Tibial nerve (tissue), 4 donors: ENCODE measurements at regions not wholly inside any gene's neighbourhood (a gene's known extent, or its start where the extent isn't known, plus 50 kb on each side); places are given as distances from the start of the nearest gene placed in this dataset.
"Not testable (repeated sequence)": the region's sequence is repeated elsewhere in the genome, so short reads cannot be mapped to it uniquely, and the experiment has no call there.

Experiments
- DNase-seq, 2 donors: peaks; one replicate each; pipeline ENCODE4 v3.0.0-alpha.2; 2019; ENCODE audit warnings: low spot score in 2 of 2
- H3K27ac ChIP-seq, 4 donors: fragments of 200-600 bp; sonication (generic) in 3 of 4; one replicate each; pipeline ENCODE4 v1.5.1; 2017 to 2019; ENCODE audit warnings: mild to moderate bottlenecking in 1 of 4
- H3K27me3 ChIP-seq, 2 donors: fragments of 200-600 bp; sonication (generic) in 1 of 2; one replicate each; pipeline versions ENCODE4 v1.5.1 to v1.6.0; 2017 to 2019
- H3K36me3 ChIP-seq, 3 donors: fragments of 200-600 bp; sonication (generic); one replicate each; pipeline ENCODE4 v1.5.1; 2018 to 2019
- H3K4me1 ChIP-seq, 4 donors: fragments of 200-600 bp; sonication (generic) in 3 of 4; one replicate each; pipeline ENCODE4 v1.5.1; 2017 to 2019
- H3K4me3 ChIP-seq, 4 donors: fragments of 200-600 bp; sonication (generic) in 3 of 4; one replicate each; pipeline ENCODE4 v1.5.1; 2017 to 2019; ENCODE audit warnings: mild to moderate bottlenecking in 1 of 4, moderate library complexity in 1 of 4
- H3K9me3 ChIP-seq, 4 donors: fragments of 200-600 bp; sonication (generic) in 3 of 4; one replicate each; pipeline ENCODE4 v1.5.1; 2017 to 2019
- EP300 ChIP-seq, 2 donors: sonication (generic); formaldehyde crosslinking; IDR thresholded peaks; one replicate each; pipeline ENCODE4 v1.6.1; 2017; ENCODE audit warnings: antibody characterized with exemption in 2 of 2, mild to moderate bottlenecking in 1 of 2
- POLR2A ChIP-seq, 2 donors: fragments of 450-650 bp; IDR thresholded peaks; one replicate each; pipeline ENCODE4 v1.6.1; 2017; ENCODE audit warnings: antibody characterized with exemption in 2 of 2, mild to moderate bottlenecking in 2 of 2, moderate library complexity in 2 of 2
- WGBS, 2 donors: methylation state at CpG; one replicate each; pipeline ENCODE4 v1.1.5; 2018; 5-methylcytosine and 5-hydroxymethylcytosine counted together
- TF ChIP-seq, protein P1 (sequence below), 5 experiments: fragments of 200-600 bp in 3 of 5; fragments of 450-650 bp in 2 of 5; sonication (generic) in 3 of 5; IDR thresholded peaks; one replicate each; pipeline ENCODE4 v1.5.1; 2016 to 2019; ENCODE audit warnings: antibody characterized with exemption in 5 of 5, mild to moderate bottlenecking in 3 of 5, moderate library complexity in 2 of 5

DNA sequence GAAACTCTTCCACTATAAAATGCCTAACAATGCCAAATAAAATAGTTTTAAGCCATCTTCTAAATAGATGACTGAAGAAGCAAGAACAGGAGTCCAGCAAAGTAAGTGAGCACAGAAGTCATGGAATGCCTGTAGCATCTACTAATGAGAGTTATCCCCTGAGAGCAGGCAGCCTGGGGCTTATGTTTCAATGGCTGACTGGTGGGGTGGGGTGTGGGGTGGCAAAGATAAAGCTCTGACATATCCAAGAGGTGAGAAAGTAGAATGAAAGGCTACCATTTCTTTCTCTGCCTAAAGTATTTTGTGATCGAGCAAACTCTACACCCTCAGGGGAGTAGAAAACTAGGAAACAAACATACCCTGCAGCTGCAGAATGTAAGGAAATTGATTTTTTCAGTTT lies 348.8 kb downstream of the TFAP2B start:
- Histone ChIP-seq H3K27me3 (no peaks in the 10 kb centered on the region), H3K9me3 (peaks cover 0 to 10% (median 3%) of the 10 kb centered on the region in 4 donors), H3K4me1 (no peaks in the 10 kb centered on the region), H3K36me3 (no peaks in the 10 kb centered on the region), H3K4me3 (no peak overlapping the region), H3K27ac (no peak overlapping the region)
- no peak for DNase-seq
- TF ChIP-seq, protein P1, sequence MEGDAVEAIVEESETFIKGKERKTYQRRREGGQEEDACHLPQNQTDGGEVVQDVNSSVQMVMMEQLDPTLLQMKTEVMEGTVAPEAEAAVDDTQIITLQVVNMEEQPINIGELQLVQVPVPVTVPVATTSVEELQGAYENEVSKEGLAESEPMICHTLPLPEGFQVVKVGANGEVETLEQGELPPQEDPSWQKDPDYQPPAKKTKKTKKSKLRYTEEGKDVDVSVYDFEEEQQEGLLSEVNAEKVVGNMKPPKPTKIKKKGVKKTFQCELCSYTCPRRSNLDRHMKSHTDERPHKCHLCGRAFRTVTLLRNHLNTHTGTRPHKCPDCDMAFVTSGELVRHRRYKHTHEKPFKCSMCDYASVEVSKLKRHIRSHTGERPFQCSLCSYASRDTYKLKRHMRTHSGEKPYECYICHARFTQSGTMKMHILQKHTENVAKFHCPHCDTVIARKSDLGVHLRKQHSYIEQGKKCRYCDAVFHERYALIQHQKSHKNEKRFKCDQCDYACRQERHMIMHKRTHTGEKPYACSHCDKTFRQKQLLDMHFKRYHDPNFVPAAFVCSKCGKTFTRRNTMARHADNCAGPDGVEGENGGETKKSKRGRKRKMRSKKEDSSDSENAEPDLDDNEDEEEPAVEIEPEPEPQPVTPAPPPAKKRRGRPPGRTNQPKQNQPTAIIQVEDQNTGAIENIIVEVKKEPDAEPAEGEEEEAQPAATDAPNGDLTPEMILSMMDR (IDR thresholded peaks at IDR 0.05) = no peak
- TF ChIP-seq POLR2A (IDR thresholded peaks at IDR 0.05) (no peak), EP300 (IDR thresholded peaks at IDR 0.05) (no peak)
- 39 to 66% methylated on average over 1 of the region's 1 CpG for WGBS, 2 donors

GRCh38 chr6:51182827-51183226 lies 364.2 kb downstream of the TFAP2B start:
- H3K27ac ChIP-seq = no peak overlapping the region
- no peak for DNase-seq
- TF ChIP-seq, protein P1 (IDR thresholded peaks at IDR 0.05) = no peak
- TF ChIP-seq EP300 (IDR thresholded peaks at IDR 0.05) = no peak
- no peak for TF ChIP-seq POLR2A (IDR thresholded peaks at IDR 0.05)
- H3K27me3 ChIP-seq = no peaks in the 10 kb centered on the region
- H3K4me1 ChIP-seq = no peaks in the 10 kb centered on the region
- no peaks in the 10 kb centered on the region for H3K36me3 ChIP-seq
- H3K4me3 ChIP-seq = no peak overlapping the region
- WGBS, 2 donors = 58 to 65% methylated on average over 3 of the region's 3 CpGs
- no peaks in the 10 kb centered on the region for H3K9me3 ChIP-seq

GRCh38 chr6:51184046-51184445 lies 365.4 kb downstream of the TFAP2B start:
- Histone ChIP-seq H3K27me3 (no peaks in the 10 kb centered on the region), H3K36me3 (no peaks in the 10 kb centered on the region), H3K27ac (no peak overlapping the region), H3K4me3 (no peak overlapping the region), H3K9me3 (peaks cover 0 to 3% (median 0%) of the 10 kb centered on the region in 4 donors), H3K4me1 (no peaks in the 10 kb centered on the region)
- no peak for DNase-seq
- TF ChIP-seq, protein P1 (IDR thresholded peaks at IDR 0.05) = no peak
- TF ChIP-seq EP300 (IDR thresholded peaks at IDR 0.05) = no peak
- no peak for TF ChIP-seq POLR2A (IDR thresholded peaks at IDR 0.05)
- WGBS, 2 donors = 86 to 91% methylated on average over 1 of the region's 1 CpG

- H3K9me3 ChIP-seq, H3K27me3 ChIP-seq, DNase-seq, H3K4me1 ChIP-seq, H3K27ac ChIP-seq, H3K36me3 ChIP-seq, H3K4me3 ChIP-seq: not testable (repeated sequence)
- WGBS, 2 donors = 94 to 98% methylated on average over 6 to 7 of the region's 7 CpGs
Observed at GRCh38 chr6:51193163-51193562, 374.5 kb downstream of the TFAP2B start.

DNA sequence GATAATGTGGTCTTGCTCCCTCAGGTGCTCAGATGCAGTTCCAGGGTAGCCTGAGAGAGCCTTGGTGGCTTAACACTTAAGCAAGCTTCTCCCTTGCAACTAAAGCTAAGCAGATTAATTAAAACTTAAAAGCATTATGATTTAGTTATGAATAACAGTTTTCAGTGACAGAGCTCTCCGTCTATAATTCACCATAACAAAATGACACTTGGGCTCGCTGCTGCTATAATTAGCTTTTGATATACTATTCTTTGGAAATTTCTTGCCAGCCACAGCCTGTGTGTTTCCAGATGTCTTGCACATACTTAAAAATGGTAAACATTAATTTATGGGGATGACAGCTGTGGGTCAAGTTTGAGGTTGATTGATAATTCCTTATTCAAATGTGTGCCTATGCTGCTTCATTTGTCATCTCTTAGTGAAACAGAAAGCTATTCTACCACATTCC lies 380.5 kb downstream of the TFAP2B start:
- Histone ChIP-seq H3K9me3 (no peaks in the 10 kb centered on the region), H3K27me3 (no peaks in the 10 kb centered on the region), H3K4me1 (no peaks in the 10 kb centered on the region), H3K4me3 (no peak overlapping the region), H3K36me3 (no peaks in the 10 kb centered on the region), H3K27ac (no peak overlapping the region)
- DNase-seq = no peak
- TF ChIP-seq EP300 (IDR thresholded peaks at IDR 0.05) (no peak), POLR2A (IDR thresholded peaks at IDR 0.05) (no peak)
- TF ChIP-seq, protein P1 (IDR thresholded peaks at IDR 0.05) = no peak
- WGBS, 2 donors = 40 to 67% methylated on average over 2 of the region's 2 CpGs

- Histone ChIP-seq H3K36me3 (no peaks in the 10 kb centered on the region), H3K27ac (no peak overlapping the region), H3K4me1 (no peaks in the 10 kb centered on the region), H3K27me3 (no peaks in the 10 kb centered on the region), H3K4me3 (no peak overlapping the region), H3K9me3 (no peaks in the 10 kb centered on the region)
- WGBS, 2 donors = 39 to 61% methylated on average over 5 of the region's 5 CpGs
- no peak for DNase-seq
- TF ChIP-seq POLR2A (IDR thresholded peaks at IDR 0.05) = no peak
Observed at GRCh38 chr6:51199733-51200260, 381.1 kb downstream of the TFAP2B start.
